Lower leg skin (tissue), 3 donors: ENCODE measurements at regions not wholly inside any gene's neighbourhood (a gene's known extent, or its start where the extent isn't known, plus 50 kb on each side); places are given as distances from the start of the nearest gene placed in this dataset.

Experiments used
- CTCF ChIP-seq, 3 donors: fragments of 450-650 bp; IDR thresholded peaks; one replicate each; pipeline ENCODE4 v1.5.1; 2016; ENCODE audit warnings: antibody characterized with exemption in 3 of 3, mild to moderate bottlenecking in 3 of 3, moderate library complexity in 2 of 3
- POLR2A ChIP-seq, 2 donors: fragments of 450-650 bp; IDR thresholded peaks; one replicate each; pipeline ENCODE4 v1.6.1; 2016 to 2017; ENCODE audit warnings: antibody characterized with exemption in 2 of 2, mild to moderate bottlenecking in 1 of 2, moderate library complexity in 1 of 2

GRCh38 chr2:160592401-160592800, 98.8 kb upstream of the RBMS1 start:
- TF ChIP-seq CTCF (IDR thresholded peaks at IDR 0.05), result no peak
- no peak for TF ChIP-seq POLR2A (IDR thresholded peaks at IDR 0.05)
